GM18858 (cell line): ENCODE measurements at regions not wholly inside any gene's neighbourhood (a gene's known extent, or its start where the extent isn't known, plus 50 kb on each side); places are given as distances from the start of the nearest gene placed in this dataset.
"Not testable (repeated sequence)": the region's sequence is repeated elsewhere in the genome, so short reads cannot be mapped to it uniquely, and the experiment has no call there.

Experiments used
- ATAC-seq: cut with Tn5 transposase; IDR thresholded peaks from one replicate; pipeline ENCODE4 v1.9.1; 2021; ENCODE audit not compliant: unreplicated experiment

GRCh38 chr2:139609109-139609508 is 828.9 kb upstream of the NXPH2 start:
- no peak for ATAC-seq

GRCh38 chr2:139605668-139606067 is 825.5 kb upstream of the NXPH2 start:
- no peak for ATAC-seq

- no peak for ATAC-seq
Observed at GRCh38 chr2:139600166-139600565, 820.0 kb upstream of the NXPH2 start.

GRCh38 chr2:139585101-139585500 is 804.9 kb upstream of the NXPH2 start:
- no peak for ATAC-seq

GRCh38 chr2:139574371-139574770 is 794.2 kb upstream of the NXPH2 start:
- ATAC-seq = no peak

GRCh38 chr2:139556789-139557188 is 776.6 kb upstream of the NXPH2 start:
- no peak for ATAC-seq

GRCh38 chr2:139550873-139551272 is 770.7 kb upstream of the NXPH2 start:
- ATAC-seq = no peak

- no peak for ATAC-seq
Observed at GRCh38 chr2:139550341-139550740, 770.2 kb upstream of the NXPH2 start.

GRCh38 chr2:139544186-139544851 is 764.1 kb upstream of the NXPH2 start:
- no peak for ATAC-seq

- not testable (repeated sequence) for ATAC-seq
Observed at GRCh38 chr2:139538332-139539020, 758.3 kb upstream of the NXPH2 start.

- ATAC-seq = no peak
Observed at GRCh38 chr2:139529080-139529479, 748.9 kb upstream of the NXPH2 start.

GRCh38 chr2:139526781-139527180 is 746.6 kb upstream of the NXPH2 start:
- no peak for ATAC-seq

GRCh38 chr2:139518321-139518720 is 738.1 kb upstream of the NXPH2 start:
- no peak for ATAC-seq

- ATAC-seq = no peak
Observed at GRCh38 chr2:139514951-139515350, 734.8 kb upstream of the NXPH2 start.

GRCh38 chr2:139495851-139496250 is 715.7 kb upstream of the NXPH2 start:
- no peak for ATAC-seq

GRCh38 chr2:139492131-139492680 is 712.0 kb upstream of the NXPH2 start:
- ATAC-seq = no peak

- ATAC-seq = no peak
Observed at GRCh38 chr2:139480161-139480650, 700.0 kb upstream of the NXPH2 start.

- no peak for ATAC-seq
Observed at GRCh38 chr2:139478165-139478914, 698.1 kb upstream of the NXPH2 start.

- ATAC-seq = no peak
Observed at GRCh38 chr2:139477618-139478017, 697.4 kb upstream of the NXPH2 start.

GRCh38 chr2:139469985-139470384 is 689.8 kb upstream of the NXPH2 start:
- no peak for ATAC-seq

GRCh38 chr2:139465789-139466188 is 685.6 kb upstream of the NXPH2 start:
- ATAC-seq = no peak

- no peak for ATAC-seq
Observed at GRCh38 chr2:139457873-139458272, 677.7 kb upstream of the NXPH2 start.
